Keratinocyte (primary cell): ENCODE measurements at regions not wholly inside any gene's neighbourhood (a gene's known extent, or its start where the extent isn't known, plus 50 kb on each side); places are given as distances from the start of the nearest gene placed in this dataset.

Experiments
- EZH2 ChIP-seq: IDR thresholded peaks from one replicate; pipeline ENCODE4 v1.6.1; 2012; ENCODE audit warnings: inconsistent platforms, mild to moderate bottlenecking, low read length, moderate library complexity
- TF ChIP-seq, protein P1 (sequence below), 3 experiments: IDR thresholded peaks in 1 of 3; conservative IDR thresholded peaks in 1 of 3; optimal IDR thresholded peaks in 1 of 3; 2 replicates in 2 of 3; 3 replicates in 1 of 3; pipeline versions ENCODE3 to v1.5.1; 2011; ENCODE audit warnings: low read length in 3 of 3, mild to moderate bottlenecking in 3 of 3, moderate library complexity in 2 of 3, control low read depth in 1 of 3, inconsistent platforms in 1 of 3; ENCODE audit not compliant: insufficient read depth in 2 of 3; ENCODE audit errors: extremely low read depth in 1 of 3

- TF ChIP-seq, protein P1, sequence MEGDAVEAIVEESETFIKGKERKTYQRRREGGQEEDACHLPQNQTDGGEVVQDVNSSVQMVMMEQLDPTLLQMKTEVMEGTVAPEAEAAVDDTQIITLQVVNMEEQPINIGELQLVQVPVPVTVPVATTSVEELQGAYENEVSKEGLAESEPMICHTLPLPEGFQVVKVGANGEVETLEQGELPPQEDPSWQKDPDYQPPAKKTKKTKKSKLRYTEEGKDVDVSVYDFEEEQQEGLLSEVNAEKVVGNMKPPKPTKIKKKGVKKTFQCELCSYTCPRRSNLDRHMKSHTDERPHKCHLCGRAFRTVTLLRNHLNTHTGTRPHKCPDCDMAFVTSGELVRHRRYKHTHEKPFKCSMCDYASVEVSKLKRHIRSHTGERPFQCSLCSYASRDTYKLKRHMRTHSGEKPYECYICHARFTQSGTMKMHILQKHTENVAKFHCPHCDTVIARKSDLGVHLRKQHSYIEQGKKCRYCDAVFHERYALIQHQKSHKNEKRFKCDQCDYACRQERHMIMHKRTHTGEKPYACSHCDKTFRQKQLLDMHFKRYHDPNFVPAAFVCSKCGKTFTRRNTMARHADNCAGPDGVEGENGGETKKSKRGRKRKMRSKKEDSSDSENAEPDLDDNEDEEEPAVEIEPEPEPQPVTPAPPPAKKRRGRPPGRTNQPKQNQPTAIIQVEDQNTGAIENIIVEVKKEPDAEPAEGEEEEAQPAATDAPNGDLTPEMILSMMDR (optimal IDR thresholded peaks at IDR 0.05 in 1 of 3, IDR thresholded peaks at IDR 0.05 in 1 of 3, conservative IDR thresholded peaks at IDR 0.05 in 1 of 3; ENCODE audit: extremely low read depth in 1 of 3, insufficient read depth in 2 of 3, low read length in 3 of 3): no peak
- no peak for TF ChIP-seq EZH2
Measured at GRCh38 chr12:92478692-92479091, 224.1 kb upstream of the PLEKHG7 start.
